Gastroesophageal sphincter (tissue), 3 donors: ENCODE measurements at regions not wholly inside any gene's neighbourhood (a gene's known extent, or its start where the extent isn't known, plus 50 kb on each side); places are given as distances from the start of the nearest gene placed in this dataset.

Experiments
- EP300 ChIP-seq: sonication (generic); formaldehyde crosslinking; IDR thresholded peaks from one replicate; pipeline ENCODE4 v1.6.1; 2017; ENCODE audit warnings: antibody characterized with exemption, mild to moderate bottlenecking
- POLR2A ChIP-seq, 2 donors: fragments of 450-650 bp; IDR thresholded peaks; one replicate each; pipeline ENCODE4 v1.6.1; 2017; ENCODE audit warnings: antibody characterized with exemption in 2 of 2, mild to moderate bottlenecking in 2 of 2, moderate library complexity in 1 of 2
- TF ChIP-seq, protein P1 (sequence below), 4 experiments: fragments of 200-600 bp in 2 of 4; fragments of 450-650 bp in 2 of 4; sonication (generic) in 1 of 4; IDR thresholded peaks; one replicate each; pipeline ENCODE4 v1.5.1; 2017 to 2019; ENCODE audit warnings: antibody characterized with exemption in 4 of 4, mild to moderate bottlenecking in 2 of 4, moderate library complexity in 2 of 4

DNA sequence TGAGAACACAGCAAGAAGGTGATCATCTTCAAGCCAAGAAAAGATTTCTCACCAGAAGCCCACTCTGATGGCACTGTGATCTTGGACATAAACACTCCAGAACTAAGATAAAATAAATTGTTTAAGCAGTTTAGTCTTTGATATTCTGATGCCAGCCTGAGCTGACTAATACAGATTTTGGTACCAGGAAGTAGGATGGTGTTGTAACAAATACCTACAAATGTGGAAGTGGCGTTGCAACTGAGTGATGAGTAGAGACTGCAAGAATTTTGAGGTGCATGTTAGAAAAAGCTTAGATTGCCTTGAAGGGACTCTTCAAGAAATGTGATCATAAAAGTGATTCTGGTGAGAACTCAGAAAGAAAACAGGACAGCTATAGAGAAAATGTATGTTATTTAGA is 592.4 kb upstream of the DAB2 start:
- TF ChIP-seq, protein P1, sequence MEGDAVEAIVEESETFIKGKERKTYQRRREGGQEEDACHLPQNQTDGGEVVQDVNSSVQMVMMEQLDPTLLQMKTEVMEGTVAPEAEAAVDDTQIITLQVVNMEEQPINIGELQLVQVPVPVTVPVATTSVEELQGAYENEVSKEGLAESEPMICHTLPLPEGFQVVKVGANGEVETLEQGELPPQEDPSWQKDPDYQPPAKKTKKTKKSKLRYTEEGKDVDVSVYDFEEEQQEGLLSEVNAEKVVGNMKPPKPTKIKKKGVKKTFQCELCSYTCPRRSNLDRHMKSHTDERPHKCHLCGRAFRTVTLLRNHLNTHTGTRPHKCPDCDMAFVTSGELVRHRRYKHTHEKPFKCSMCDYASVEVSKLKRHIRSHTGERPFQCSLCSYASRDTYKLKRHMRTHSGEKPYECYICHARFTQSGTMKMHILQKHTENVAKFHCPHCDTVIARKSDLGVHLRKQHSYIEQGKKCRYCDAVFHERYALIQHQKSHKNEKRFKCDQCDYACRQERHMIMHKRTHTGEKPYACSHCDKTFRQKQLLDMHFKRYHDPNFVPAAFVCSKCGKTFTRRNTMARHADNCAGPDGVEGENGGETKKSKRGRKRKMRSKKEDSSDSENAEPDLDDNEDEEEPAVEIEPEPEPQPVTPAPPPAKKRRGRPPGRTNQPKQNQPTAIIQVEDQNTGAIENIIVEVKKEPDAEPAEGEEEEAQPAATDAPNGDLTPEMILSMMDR (IDR thresholded peaks at IDR 0.05), result no peak
- no peak for TF ChIP-seq POLR2A (IDR thresholded peaks at IDR 0.05)
- no peak for TF ChIP-seq EP300
